ENCODE measurements at regions not wholly inside any gene's neighbourhood (a gene's known extent, or its start where the extent isn't known, plus 50 kb on each side); places are given as distances from the start of the nearest gene placed in this dataset.

DNA sequence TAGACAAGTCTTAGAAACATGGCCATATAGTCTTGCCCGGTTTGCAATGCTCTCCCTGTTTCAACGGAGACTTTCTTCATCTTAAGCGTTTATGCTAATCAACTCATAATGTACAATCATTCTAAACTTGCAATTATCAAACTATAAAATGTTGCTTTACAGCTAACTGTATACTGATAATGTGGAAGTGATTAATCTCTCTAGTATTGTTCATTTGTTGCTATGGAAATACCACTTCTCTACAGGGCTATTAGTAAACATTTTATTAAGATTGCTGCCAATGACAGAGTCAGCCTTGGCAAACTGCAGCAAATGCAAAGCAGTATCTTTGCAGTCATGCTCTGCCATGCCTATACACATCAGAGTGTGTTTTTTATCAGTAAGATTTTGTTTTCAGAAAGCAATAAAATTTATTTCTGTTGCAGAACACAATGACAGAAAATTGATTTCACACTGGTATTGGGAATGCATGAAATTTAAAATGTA lies 1201.8 kb upstream of the CDH2 start:
- H2AFZ ChIP-seq (ENCODE audit: low read length), result no peak overlapping the region
- no peak overlapping the region for H3K9ac ChIP-seq (ENCODE audit: low read depth, low read length, poor library complexity, severe bottlenecking)
- H3F3A ChIP-seq (ENCODE audit: low read depth), result no peaks in the 10 kb centered on the region
- TF ChIP-seq CTCF (conservative IDR thresholded peaks at IDR 0.05; ENCODE audit: low read length), result no peak
- no peak overlapping the region for H3K4me3 ChIP-seq (ENCODE audit: low read length, poor library complexity, severe bottlenecking)
- H3K9me2 ChIP-seq (replicated peaks; ENCODE audit: low read depth, low read length), result 0 out of 2 replicates have a peak, but pooled peaks cover 4% of the 10 kb centered on the region
- H3K9me3 ChIP-seq (ENCODE audit: insufficient read depth, low read depth, low read length), result no peaks in the 10 kb centered on the region
- no peaks in the 10 kb centered on the region for H4K20me1 ChIP-seq (ENCODE audit: insufficient read depth, low read length, poor library complexity, severe bottlenecking)
- H3K36me3 ChIP-seq (ENCODE audit: insufficient read depth, low read length), result no peaks in the 10 kb centered on the region
- H3K4me1 ChIP-seq (ENCODE audit: insufficient read depth, low read length, poor library complexity, severe bottlenecking), result no peaks in the 10 kb centered on the region
- H3K4me2 ChIP-seq (ENCODE audit: low read depth, low read length, poor library complexity, severe bottlenecking), result no peak overlapping the region
- no peaks in the 10 kb centered on the region for H3K79me2 ChIP-seq (ENCODE audit: insufficient read depth, low read length)
- no peaks in the 10 kb centered on the region for H3K27me3 ChIP-seq (ENCODE audit: insufficient read depth, low read length, poor library complexity, severe bottlenecking)

DNA sequence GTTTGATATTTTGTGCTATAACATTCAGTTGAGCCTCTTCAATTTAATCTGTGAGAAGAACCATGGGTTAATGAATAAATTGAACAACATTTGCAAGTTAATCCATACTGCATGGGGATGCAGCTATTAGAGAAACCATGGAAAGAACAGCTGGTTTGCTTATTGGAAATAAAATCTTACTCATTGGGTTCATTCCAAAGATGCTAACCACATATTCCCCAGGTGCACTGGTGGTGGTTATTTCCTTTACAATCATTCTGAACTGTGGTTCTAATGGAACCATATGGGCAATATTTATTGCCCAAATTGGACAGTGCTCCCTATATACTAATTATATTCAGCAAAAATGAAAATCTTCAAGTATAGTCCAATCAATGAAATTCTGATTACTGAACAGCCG lies 1200.4 kb upstream of the CDH2 start:
- Histone ChIP-seq H3K27me3 (ENCODE audit: insufficient read depth, low read length, poor library complexity, severe bottlenecking) (no peaks in the 10 kb centered on the region), H3K4me2 (ENCODE audit: low read depth, low read length, poor library complexity, severe bottlenecking) (no peak overlapping the region), H3K4me1 (ENCODE audit: insufficient read depth, low read length, poor library complexity, severe bottlenecking) (no peaks in the 10 kb centered on the region), H3K9ac (ENCODE audit: low read depth, low read length, poor library complexity, severe bottlenecking) (no peak overlapping the region), H3F3A (ENCODE audit: low read depth) (no peaks in the 10 kb centered on the region), H3K79me2 (ENCODE audit: insufficient read depth, low read length) (no peaks in the 10 kb centered on the region), H3K4me3 (ENCODE audit: low read length, poor library complexity, severe bottlenecking) (no peak overlapping the region), H4K20me1 (ENCODE audit: insufficient read depth, low read length, poor library complexity, severe bottlenecking) (no peaks in the 10 kb centered on the region), H3K9me2 (replicated peaks; ENCODE audit: low read depth, low read length) (0 out of 2 replicates have a peak, but pooled peaks cover 4% of the 10 kb centered on the region), H2AFZ (ENCODE audit: low read length) (no peak overlapping the region), H3K36me3 (ENCODE audit: insufficient read depth, low read length) (no peaks in the 10 kb centered on the region), H3K9me3 (ENCODE audit: insufficient read depth, low read depth, low read length) (0 out of 2 replicates have a peak, but pooled peaks cover 3% of the 10 kb centered on the region)
- TF ChIP-seq EZH2phosphoT487 (IDR thresholded peaks at IDR 0.05; ENCODE audit: borderline replicate concordance), result no peak
- no peak for TF ChIP-seq CTCF (conservative IDR thresholded peaks at IDR 0.05; ENCODE audit: low read length)

GRCh38 chr18:29373000-29373399 lies 1196.1 kb upstream of the CDH2 start:
- Histone ChIP-seq H3K9me3 (ENCODE audit: insufficient read depth, low read depth, low read length) (0 out of 2 replicates have a peak, but pooled peaks cover 3% of the 10 kb centered on the region), H3K9ac (ENCODE audit: low read depth, low read length, poor library complexity, severe bottlenecking) (no peak overlapping the region), H3F3A (ENCODE audit: low read depth) (no peaks in the 10 kb centered on the region), H3K79me2 (ENCODE audit: insufficient read depth, low read length) (no peaks in the 10 kb centered on the region), H3K4me1 (ENCODE audit: insufficient read depth, low read length, poor library complexity, severe bottlenecking) (no peaks in the 10 kb centered on the region), H3K4me2 (ENCODE audit: low read depth, low read length, poor library complexity, severe bottlenecking) (no peak overlapping the region), H3K9me2 (replicated peaks; ENCODE audit: low read depth, low read length) (no peaks in the 10 kb centered on the region), H2AFZ (ENCODE audit: low read length) (no peak overlapping the region), H4K20me1 (ENCODE audit: insufficient read depth, low read length, poor library complexity, severe bottlenecking) (no peaks in the 10 kb centered on the region), H3K27me3 (ENCODE audit: insufficient read depth, low read length, poor library complexity, severe bottlenecking) (no peaks in the 10 kb centered on the region), H3K4me3 (ENCODE audit: low read length, poor library complexity, severe bottlenecking) (no peak overlapping the region), H3K36me3 (ENCODE audit: insufficient read depth, low read length) (no peaks in the 10 kb centered on the region)
- TF ChIP-seq CTCF (conservative IDR thresholded peaks at IDR 0.05; ENCODE audit: low read length) (no peak), EZH2phosphoT487 (IDR thresholded peaks at IDR 0.05; ENCODE audit: borderline replicate concordance) (no peak)
